ENCODE measurements at regions not wholly inside any gene's neighbourhood (a gene's known extent, or its start where the extent isn't known, plus 50 kb on each side); places are given as distances from the start of the nearest gene placed in this dataset.

DNA sequence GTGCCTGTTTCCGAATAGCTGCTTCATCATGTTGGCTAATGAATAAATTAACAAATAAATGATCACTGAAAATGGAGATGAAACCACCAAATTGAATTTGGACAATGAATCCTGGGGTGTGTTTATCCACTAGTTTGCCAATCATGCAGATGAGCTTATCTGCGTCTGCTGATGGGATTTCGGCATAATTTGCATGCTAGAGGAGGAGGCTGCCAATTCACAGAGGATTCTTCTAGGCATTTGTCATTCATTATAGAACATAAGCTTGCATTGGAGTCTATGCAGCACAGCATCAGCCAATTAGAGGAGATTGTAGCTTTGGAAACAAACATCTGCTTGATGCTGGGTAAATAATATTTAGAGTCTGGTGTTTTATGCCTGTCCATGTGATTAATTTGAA, 123.1 kb downstream of the NPIPB5 start:
- TF ChIP-seq, protein P1, sequence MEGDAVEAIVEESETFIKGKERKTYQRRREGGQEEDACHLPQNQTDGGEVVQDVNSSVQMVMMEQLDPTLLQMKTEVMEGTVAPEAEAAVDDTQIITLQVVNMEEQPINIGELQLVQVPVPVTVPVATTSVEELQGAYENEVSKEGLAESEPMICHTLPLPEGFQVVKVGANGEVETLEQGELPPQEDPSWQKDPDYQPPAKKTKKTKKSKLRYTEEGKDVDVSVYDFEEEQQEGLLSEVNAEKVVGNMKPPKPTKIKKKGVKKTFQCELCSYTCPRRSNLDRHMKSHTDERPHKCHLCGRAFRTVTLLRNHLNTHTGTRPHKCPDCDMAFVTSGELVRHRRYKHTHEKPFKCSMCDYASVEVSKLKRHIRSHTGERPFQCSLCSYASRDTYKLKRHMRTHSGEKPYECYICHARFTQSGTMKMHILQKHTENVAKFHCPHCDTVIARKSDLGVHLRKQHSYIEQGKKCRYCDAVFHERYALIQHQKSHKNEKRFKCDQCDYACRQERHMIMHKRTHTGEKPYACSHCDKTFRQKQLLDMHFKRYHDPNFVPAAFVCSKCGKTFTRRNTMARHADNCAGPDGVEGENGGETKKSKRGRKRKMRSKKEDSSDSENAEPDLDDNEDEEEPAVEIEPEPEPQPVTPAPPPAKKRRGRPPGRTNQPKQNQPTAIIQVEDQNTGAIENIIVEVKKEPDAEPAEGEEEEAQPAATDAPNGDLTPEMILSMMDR (IDR thresholded peaks at IDR 0.05; ENCODE audit: low read length, missing control alignments): no peak
- no peak overlapping the region for H3K4me3 ChIP-seq (replicated peaks; ENCODE audit: low read depth, low read length)
- no peak for DNase-seq (ENCODE audit: low read depth)

DNA sequence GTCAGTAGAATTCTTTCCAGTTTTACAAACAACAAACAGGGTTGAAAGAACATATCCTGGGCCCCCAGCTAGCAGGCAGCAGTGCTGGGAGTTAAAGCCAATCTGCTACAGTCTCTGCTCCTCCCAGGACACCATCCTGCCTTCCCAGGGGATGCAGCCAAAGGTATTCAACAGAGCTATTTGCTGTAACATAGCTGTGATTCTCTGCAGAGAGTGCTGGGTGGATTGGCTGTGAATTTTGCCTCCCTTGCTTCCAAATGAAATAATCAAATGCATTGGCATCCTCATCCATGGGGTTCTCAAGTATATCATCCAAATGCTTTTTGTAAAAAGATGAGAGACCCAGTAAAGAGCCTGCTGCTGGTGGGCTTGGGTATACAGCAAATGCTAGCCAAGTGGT, 124.3 kb downstream of the NPIPB5 start:
- no peak for DNase-seq (ENCODE audit: low read depth)
- TF ChIP-seq, protein P1 (IDR thresholded peaks at IDR 0.05; ENCODE audit: low read length, missing control alignments): no peak

DNA sequence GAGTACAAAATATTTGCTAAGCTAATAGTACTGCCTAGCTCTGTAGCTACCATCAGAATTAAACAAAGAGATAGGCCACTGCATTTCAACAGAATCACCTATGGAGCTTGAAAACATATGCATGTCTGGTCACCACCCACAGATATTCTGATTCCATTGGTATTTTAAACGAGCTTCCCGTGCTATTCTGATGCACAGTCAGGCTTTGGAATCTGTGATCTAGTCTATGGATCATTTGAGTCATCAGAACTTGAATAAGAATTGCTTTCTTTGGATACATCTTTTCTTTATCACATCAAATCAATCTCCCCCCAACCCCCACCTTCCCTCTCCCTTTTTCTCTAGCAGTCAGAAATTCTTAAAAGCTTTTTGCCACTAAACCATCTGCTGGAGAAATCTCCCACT, 124.7 kb downstream of the NPIPB5 start:
- no peak for DNase-seq (ENCODE audit: low read depth)
- TF ChIP-seq, protein P1 (IDR thresholded peaks at IDR 0.05; ENCODE audit: low read length, missing control alignments): no peak
- H3K4me3 ChIP-seq (replicated peaks; ENCODE audit: low read depth, low read length): no peak overlapping the region

More for the DNA sequence above, 124.3 kb downstream of the NPIPB5 start:
- H3K4me3 ChIP-seq (replicated peaks; ENCODE audit: low read depth, low read length): no peak overlapping the region

DNA sequence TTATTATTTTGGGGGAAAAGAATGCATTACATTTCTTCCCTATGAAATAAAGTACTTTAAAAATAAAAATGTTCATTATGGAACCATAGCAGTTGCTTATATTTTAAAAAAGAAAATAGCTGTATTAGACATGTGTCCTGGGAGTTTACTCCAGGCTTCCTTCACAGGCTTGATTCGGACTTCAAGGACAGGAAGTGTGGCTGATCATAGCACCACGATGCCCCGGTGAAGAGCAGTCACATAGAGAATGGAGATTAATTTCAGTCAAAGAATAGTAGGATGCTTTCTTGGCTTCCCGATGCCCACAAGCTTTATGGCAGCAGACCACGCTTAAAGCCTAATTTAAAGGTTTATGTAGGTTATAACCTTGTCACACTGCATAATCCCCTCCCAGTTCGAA, 125.1 kb downstream of the NPIPB5 start:
- TF ChIP-seq, protein P1 (IDR thresholded peaks at IDR 0.05; ENCODE audit: low read length, missing control alignments): no peak
- no peak overlapping the region for H3K4me3 ChIP-seq (replicated peaks; ENCODE audit: low read depth, low read length)
- no peak for DNase-seq (ENCODE audit: low read depth)

DNA sequence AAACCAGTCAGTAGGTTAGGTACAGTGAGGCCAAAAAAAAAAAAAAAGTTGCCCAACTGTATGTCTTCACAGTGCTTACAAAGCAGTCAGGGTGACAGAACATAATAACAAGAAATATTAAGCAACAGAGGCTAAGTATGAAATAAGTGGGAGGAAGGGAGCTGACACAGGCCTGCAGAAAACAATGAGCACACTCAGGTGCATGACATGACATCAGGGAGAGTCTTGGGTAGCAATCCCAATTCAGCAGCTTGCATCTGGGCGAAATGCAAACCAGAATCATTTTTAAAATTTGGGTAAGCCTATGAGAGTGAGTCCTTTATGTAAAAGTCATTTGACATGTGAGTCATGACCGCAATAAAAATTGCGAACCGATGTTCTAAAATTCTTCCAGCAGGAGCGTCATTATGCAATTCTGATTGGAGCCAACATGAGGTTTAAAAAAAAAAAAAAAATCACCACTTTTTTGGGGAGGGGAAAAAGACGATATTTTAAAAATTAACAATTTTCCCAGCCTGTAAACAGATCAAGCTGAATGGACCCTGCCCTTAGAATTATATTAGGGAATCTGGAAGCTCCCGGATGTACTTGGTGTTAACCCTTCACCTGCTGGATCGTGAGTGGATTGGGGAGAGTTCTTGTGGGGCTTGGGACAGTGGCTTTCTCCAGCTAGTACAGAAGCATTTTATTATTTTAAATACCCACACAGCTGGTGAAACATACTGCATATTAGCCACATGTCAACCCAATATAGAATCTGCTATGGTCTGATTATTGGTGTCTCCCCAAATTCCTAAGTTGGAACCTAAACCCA, 127.9 kb downstream of the NPIPB5 start:
- no peak overlapping the region for H3K4me3 ChIP-seq (replicated peaks; ENCODE audit: low read depth, low read length)
- peak; percentile 28 for DNase-seq (ENCODE audit: low read depth)
- TF ChIP-seq, protein P1 (IDR thresholded peaks at IDR 0.05; ENCODE audit: low read length, missing control alignments): no peak

DNA sequence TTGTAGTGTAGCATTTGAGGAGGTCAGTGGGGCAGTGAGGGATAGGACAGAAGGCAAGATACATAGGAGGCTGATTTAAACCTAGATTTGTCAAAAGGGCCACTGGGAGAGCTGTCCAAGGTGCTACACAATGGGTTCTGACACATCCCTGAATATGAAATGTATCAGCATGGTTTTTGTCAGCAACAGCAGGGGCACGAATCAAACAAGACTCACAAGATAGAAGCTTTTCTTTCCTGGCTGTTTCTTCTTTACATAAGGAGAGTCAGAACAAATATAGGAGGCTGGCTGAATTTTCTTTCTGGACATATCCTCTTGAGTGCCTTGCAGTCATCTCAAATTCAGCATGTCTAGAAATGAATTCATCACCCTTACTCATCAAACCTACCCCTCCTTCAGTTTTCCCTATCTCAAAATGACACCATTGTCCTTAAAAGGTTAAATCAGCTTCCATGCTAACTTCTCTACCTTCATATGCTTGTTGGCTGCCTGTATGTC, 130.5 kb downstream of the NPIPB5 start:
- H3K4me3 ChIP-seq (replicated peaks; ENCODE audit: low read depth, low read length): no peak overlapping the region
- DNase-seq (ENCODE audit: low read depth): peak; percentile 61
- TF ChIP-seq, protein P1 (IDR thresholded peaks at IDR 0.05; ENCODE audit: low read length, missing control alignments): no peak

Measured in fibroblast of pulmonary artery (primary cell).